IMR-90 (cell line): ENCODE measurements at regions not wholly inside any gene's neighbourhood (a gene's known extent, or its start where the extent isn't known, plus 50 kb on each side); places are given as distances from the start of the nearest gene placed in this dataset.

Experiments used
- ATAC-seq: fragments of 200-7000 bp; cut with Tn5 transposase; 2 replicates; pipeline ENCODE4 v1.9.1; 2020; ENCODE audit warnings: low read depth, mild to moderate bottlenecking, moderate library complexity
- BruUV-seq: library from RNA; stranded (reverse); fragments of 400-500 nt; replicated peaks from 2 replicates; lab custom pipeline; 2021; lab: Mats Ljungman, UMichigan
- CTCF ChIA-PET: fragments of 300-600 bp; formaldehyde crosslinking; extraction: SDS; loops from one replicate; lab custom pipeline; 2021; ENCODE audit warnings: antibody characterized with exemption; lab: Yijun Ruan, JAX
- POLR2A ChIA-PET: fragments of 300-600 bp; sonication (Branson Sonifier 250); formaldehyde crosslinking; loops from one replicate; lab custom pipeline; 2022; ENCODE audit warnings: antibody characterized with exemption; ENCODE audit not compliant: unreplicated experiment; lab: Charles Lee
- DNase-seq: peaks from one replicate; pipeline ENCODE4 v3.0.0; 2013
- H2AFZ ChIP-seq: replicated peaks from 2 replicates; pipeline ENCODE3; 2013; ENCODE audit warnings: low read length, mild to moderate bottlenecking; ENCODE audit not compliant: poor library complexity
- H2AK5ac ChIP-seq: 2 replicates; pipeline ENCODE4 v1.6.1; 2013; ENCODE audit warnings: low read depth, low read length, inconsistent platforms
- H2AK9ac ChIP-seq: replicated peaks from 2 replicates; pipeline ENCODE3; 2013; ENCODE audit warnings: mild to moderate bottlenecking, low read depth, low read length, moderate library complexity; ENCODE audit not compliant: poor library complexity
- H2BK120ac ChIP-seq: 2 replicates; pipeline ENCODE4 v1.6.1; 2013; ENCODE audit warnings: low read depth, low read length, inconsistent platforms
- H2BK15ac ChIP-seq: 3 replicates; pipeline ENCODE4 v1.6.1; 2013; ENCODE audit warnings: low read depth, low read length, inconsistent platforms
- H2BK20ac ChIP-seq: 2 replicates; pipeline ENCODE4 v1.6.1; 2013; ENCODE audit warnings: low read depth, mild to moderate bottlenecking, inconsistent platforms, low read length, moderate library complexity
- H2BK5ac ChIP-seq: 2 replicates; pipeline ENCODE4 v1.6.1; 2013; ENCODE audit warnings: mild to moderate bottlenecking, low read depth, low read length, inconsistent platforms; ENCODE audit not compliant: poor library complexity, severe bottlenecking
- H3K14ac ChIP-seq: replicated peaks from 2 replicates; pipeline ENCODE4 v1.6.1; 2013; ENCODE audit warnings: low read depth, low read length, inconsistent platforms
- H3K18ac ChIP-seq: 2 replicates; pipeline ENCODE4 v1.6.1; 2013; ENCODE audit warnings: low read depth, low read length, control low read depth
- H3K23ac ChIP-seq: 2 replicates; pipeline ENCODE4 v1.6.1; 2013; ENCODE audit warnings: low read depth, low read length, inconsistent platforms
- H3K27ac ChIP-seq: 2 replicates; pipeline ENCODE4 v1.5.1; 2013; ENCODE audit warnings: mild to moderate bottlenecking, control low read depth, low read length; ENCODE audit not compliant: insufficient read depth
- H3K27me3 ChIP-seq: 2 replicates; pipeline ENCODE4 v1.6.1; 2013; ENCODE audit warnings: low read length; ENCODE audit not compliant: control insufficient read depth, insufficient read depth
- H3K36me3 ChIP-seq: 2 replicates; pipeline ENCODE4 v1.6.1; 2013; ENCODE audit warnings: low read length, mixed read lengths; ENCODE audit not compliant: control insufficient read depth, insufficient read depth
- H3K4ac ChIP-seq: 2 replicates; pipeline ENCODE4 v1.6.1; 2013; ENCODE audit warnings: low read depth, low read length, inconsistent platforms
- H3K4me1 ChIP-seq: 2 replicates; pipeline ENCODE4 v1.6.1; 2013; ENCODE audit warnings: low read length, mixed read lengths; ENCODE audit not compliant: control insufficient read depth, insufficient read depth
- H3K4me2 ChIP-seq: 2 replicates; pipeline ENCODE4 v1.6.1; 2013; ENCODE audit warnings: low read depth, mild to moderate bottlenecking, control low read depth, low read length, moderate library complexity
- H3K4me3 ChIP-seq: 2 replicates; pipeline ENCODE4 v1.5.1; 2013; ENCODE audit warnings: low read depth, mild to moderate bottlenecking, control low read depth, low read length, moderate library complexity; ENCODE audit not compliant: insufficient read depth
- H3K56ac ChIP-seq: 2 replicates; pipeline ENCODE4 v1.6.1; 2013; ENCODE audit warnings: low read length, inconsistent platforms; ENCODE audit not compliant: insufficient read depth; ENCODE audit errors: extremely low read depth
- H3K79me1 ChIP-seq, 2 experiments: 2 replicates each; pipeline ENCODE4 v1.6.1; 2013; ENCODE audit warnings: low read length in 2 of 2, inconsistent platforms in 1 of 2, low read depth in 1 of 2
- H3K9ac ChIP-seq: 2 replicates; pipeline ENCODE4 v1.6.1; 2013; ENCODE audit warnings: low read depth, low read length, control low read depth
- H3K9me1 ChIP-seq: 2 replicates; pipeline ENCODE4 v1.6.1; 2013; ENCODE audit warnings: low read length, inconsistent platforms; ENCODE audit not compliant: insufficient read depth
- H3K9me3 ChIP-seq: 2 replicates; pipeline ENCODE4 v1.6.1; 2013; ENCODE audit warnings: low read length; ENCODE audit not compliant: control insufficient read depth, insufficient read depth
- H4K20me1 ChIP-seq: 2 replicates; pipeline ENCODE4 v1.6.1; 2013; ENCODE audit warnings: low read length, inconsistent platforms; ENCODE audit not compliant: insufficient read depth
- H4K5ac ChIP-seq: 2 replicates; pipeline ENCODE4 v1.6.1; 2013; ENCODE audit warnings: mild to moderate bottlenecking, low read depth, low read length, control low read depth
- H4K8ac ChIP-seq, 2 experiments: 2 replicates each; pipeline ENCODE4 v1.6.1; 2013; ENCODE audit warnings: low read depth in 2 of 2, low read length in 2 of 2, control low read depth in 1 of 2, inconsistent platforms in 1 of 2
- H4K91ac ChIP-seq: 2 replicates; pipeline ENCODE4 v1.6.1; 2013; ENCODE audit warnings: low read depth, low read length, inconsistent platforms; ENCODE audit not compliant: insufficient read depth
- ELK1 ChIP-seq: fragments of 150-350 bp; IDR thresholded peaks from 2 replicates; pipeline ENCODE4 v1.6.1; 2016; ENCODE audit warnings: low read depth, mild to moderate bottlenecking, low read length, moderate library complexity, borderline replicate concordance
- MAFK ChIP-seq: IDR thresholded peaks from 2 replicates; pipeline ENCODE4 v1.6.1; 2012; ENCODE audit warnings: low read depth, low read length, improper control_type of control experiment
- MAZ ChIP-seq: IDR thresholded peaks from 2 replicates; pipeline ENCODE4 v1.6.1; 2012; ENCODE audit warnings: low read depth, mild to moderate bottlenecking, low read length, improper control_type of control experiment, moderate library complexity, borderline replicate concordance
- MXI1 ChIP-seq: IDR thresholded peaks from 2 replicates; pipeline ENCODE4 v1.6.1; 2012; ENCODE audit warnings: low read depth, mild to moderate bottlenecking, low read length, moderate library complexity, borderline replicate concordance
- NFE2L2 ChIP-seq: fragments of 150-350 bp; IDR thresholded peaks from 2 replicates; pipeline ENCODE4 v1.6.1; 2016; ENCODE audit warnings: low read depth, mild to moderate bottlenecking, low read length
- RCOR1 ChIP-seq: IDR thresholded peaks from 2 replicates; pipeline ENCODE4 v1.6.1; 2012; ENCODE audit warnings: mild to moderate bottlenecking, low read length, improper control_type of control experiment; ENCODE audit not compliant: insufficient replicate concordance
- RFX5 ChIP-seq: IDR thresholded peaks from 2 replicates; pipeline ENCODE4 v1.8.0; 2012; ENCODE audit warnings: low read depth, mild to moderate bottlenecking, low read length, moderate library complexity
- SMC3 ChIP-seq: fragments of 150-350 bp; IDR thresholded peaks from 2 replicates; pipeline ENCODE4 v1.6.1; 2016; ENCODE audit warnings: low read depth, mild to moderate bottlenecking, antibody characterized with exemption, low read length, moderate library complexity
- USF2 ChIP-seq: fragments of 150-350 bp; IDR thresholded peaks from 2 replicates; pipeline ENCODE4 v1.6.1; 2017; ENCODE audit warnings: mild to moderate bottlenecking, antibody characterized with exemption, low read length, low read depth
- WGBS, 2 experiments: methylation state at CpG; one replicate each; pipeline versions ENCODE4 v1.1.5 to v1.1.7; 2013; ENCODE audit warnings: missing lambda C conversion rate in 2 of 2; ENCODE audit not compliant: insufficient read length in 1 of 2; ENCODE audit errors: extremely low coverage in 2 of 2; 5-methylcytosine and 5-hydroxymethylcytosine counted together
- dilution Hi-C: fragments of 300-500 bp; cut with HindIII; formaldehyde crosslinking; loops from one replicate; pipeline ENCODE4 v1.14.3; 2018; ENCODE audit warnings: low sequenced_read_pairs; ENCODE audit not compliant: unreplicated experiment
- in situ Hi-C: fragments of 300-500 bp; cut with MboI; formaldehyde crosslinking; loops from 3 replicates; pipeline ENCODE4 v1.14.3; 2019; ENCODE audit warnings: low sequenced_read_pairs, inconsistent platforms, mixed read lengths
- intact Hi-C: fragments of 100-400 bp; cut with micrococcal nuclease; formaldehyde crosslinking; loops from 2 replicates; pipeline ENCODE4 v1.10.0; 2022

GRCh38 chr20:43376831-43377230 lies 80.9 kb upstream of the SRSF6 start:
- no CpG with 5 or more reads among the region's 2 CpGs for WGBS, 2 experiments
- H2BK5ac ChIP-seq: no peak overlapping the region
- no peak overlapping the region for H2AK5ac ChIP-seq
- no peaks in the 10 kb centered on the region for H3K36me3 ChIP-seq
- POLR2A ChIA-PET: no interaction called here
- no peak overlapping the region for H3K4ac ChIP-seq
- no peaks in the 10 kb centered on the region for H3K79me1 ChIP-seq
- BruUV-seq: no TSS peak
- DNase-seq (no peak), ATAC-seq (no peak)
- H4K20me1 ChIP-seq: no peaks in the 10 kb centered on the region
- H3K27ac ChIP-seq: no peak overlapping the region
- no peak overlapping the region for H3K23ac ChIP-seq
- H3K4me2 ChIP-seq: no peak overlapping the region
- TF ChIP-seq SMC3: no peak
- TF ChIP-seq MAFK: no peak
- TF ChIP-seq RFX5: no peak
- no peak for TF ChIP-seq NFE2L2
- TF ChIP-seq RCOR1: no peak
- no peak for TF ChIP-seq MXI1
- TF ChIP-seq MAZ: no peak
- TF ChIP-seq ELK1: no peak
- no peak for TF ChIP-seq USF2
- H4K91ac ChIP-seq: no peak overlapping the region
- H2AFZ ChIP-seq: no peak overlapping the region
- H3K18ac ChIP-seq: no peak overlapping the region
- CTCF ChIA-PET: no interaction called here
- no peak overlapping the region for H3K14ac ChIP-seq
- H2BK20ac ChIP-seq: no peak overlapping the region
- no peak overlapping the region for H2BK15ac ChIP-seq
- in situ Hi-C loops: no loop called here
- H3K27me3 ChIP-seq: no peaks in the 10 kb centered on the region
- H3K4me1 ChIP-seq: no peaks in the 10 kb centered on the region; the same call in 1 of the 2 replicates
- H2BK120ac ChIP-seq: no peak overlapping the region
- dilution Hi-C loops: no loop called here
- H2AK9ac ChIP-seq: no peak overlapping the region
- H4K8ac ChIP-seq: no peak overlapping the region
- H3K4me3 ChIP-seq: no peak overlapping the region
- no peak overlapping the region for H3K9ac ChIP-seq
- no peaks in the 10 kb centered on the region for H3K9me1 ChIP-seq
- intact Hi-C loops: no loop called here
- no peaks in the 10 kb centered on the region for H3K9me3 ChIP-seq
- H3K56ac ChIP-seq: no peak overlapping the region
- no peak overlapping the region for H4K5ac ChIP-seq
